ENCODE measurements at regions not wholly inside any gene's neighbourhood (a gene's known extent, or its start where the extent isn't known, plus 50 kb on each side); places are given as distances from the start of the nearest gene placed in this dataset.

- DNase-seq (ENCODE audit: low read depth) = no peak
- no peak for TF ChIP-seq CTCF (conservative IDR thresholded peaks at IDR 0.05; ENCODE audit: low read depth, low read length)
- no peak overlapping the region for H3K4me3 ChIP-seq (ENCODE audit: low read depth, low read length)
Observed at GRCh38 chr7:25879799-25880198, 272.2 kb upstream of the NFE2L3 start.

GRCh38 chr7:25881317-25882037 lies 270.5 kb upstream of the NFE2L3 start:
- no peak overlapping the region for H3K4me3 ChIP-seq (ENCODE audit: low read depth, low read length)
- DNase-seq (ENCODE audit: low read depth) = no peak
- no peak for TF ChIP-seq CTCF (conservative IDR thresholded peaks at IDR 0.05; ENCODE audit: low read depth, low read length)

GRCh38 chr7:25882151-25882773 lies 269.7 kb upstream of the NFE2L3 start:
- no peak for TF ChIP-seq CTCF (conservative IDR thresholded peaks at IDR 0.05; ENCODE audit: low read depth, low read length)
- H3K4me3 ChIP-seq (ENCODE audit: low read depth, low read length) = no peak overlapping the region
- DNase-seq (ENCODE audit: low read depth) = no peak

GRCh38 chr7:25884265-25884828 lies 267.7 kb upstream of the NFE2L3 start:
- DNase-seq (ENCODE audit: low read depth) = no peak
- H3K4me3 ChIP-seq (ENCODE audit: low read depth, low read length) = no peak overlapping the region
- TF ChIP-seq CTCF (conservative IDR thresholded peaks at IDR 0.05; ENCODE audit: low read depth, low read length) = no peak

- TF ChIP-seq CTCF (conservative IDR thresholded peaks at IDR 0.05; ENCODE audit: low read depth, low read length) = no peak
- no peak for DNase-seq (ENCODE audit: low read depth)
- no peak overlapping the region for H3K4me3 ChIP-seq (ENCODE audit: low read depth, low read length)
Observed at GRCh38 chr7:25885057-25885576, 266.9 kb upstream of the NFE2L3 start.

- no peak for DNase-seq (ENCODE audit: low read depth)
- no peak for TF ChIP-seq CTCF (conservative IDR thresholded peaks at IDR 0.05; ENCODE audit: low read depth, low read length)
Observed at GRCh38 chr7:25886387-25887240, 265.4 kb upstream of the NFE2L3 start.

More at GRCh38 chr7:25886387-25887240, 265.4 kb upstream of the NFE2L3 start:
- no peak overlapping the region for H3K4me3 ChIP-seq (ENCODE audit: low read depth, low read length)

All from choroid plexus epithelial cell (primary cell).